Adrenal gland (tissue), 5 donors: ENCODE measurements at regions not wholly inside any gene's neighbourhood (a gene's known extent, or its start where the extent isn't known, plus 50 kb on each side); places are given as distances from the start of the nearest gene placed in this dataset.

ENCODE experiments used
- CTCF ChIP-seq, 6 experiments: fragments of 450-650 bp in 4 of 6; fragments of 200-600 bp in 2 of 6; sonication (generic) in 1 of 6; IDR thresholded peaks; 1 replicate in 5 of 6; 2 replicates in 1 of 6; pipeline versions ENCODE4 v1.5.1 to v1.8.0; 2016 to 2021; ENCODE audit warnings: antibody characterized with exemption in 6 of 6, mild to moderate bottlenecking in 2 of 6, moderate library complexity in 1 of 6
- POLR2A ChIP-seq, 2 donors: fragments of 450-650 bp; IDR thresholded peaks; one replicate each; pipeline ENCODE4 v1.6.1; 2017; ENCODE audit warnings: antibody characterized with exemption in 2 of 2, mild to moderate bottlenecking in 2 of 2, moderate library complexity in 1 of 2
- donor health status: DM: no; HTN: no; CAD: no.

- no peak for TF ChIP-seq CTCF (IDR thresholded peaks at IDR 0.05)
- no peak for TF ChIP-seq POLR2A (IDR thresholded peaks at IDR 0.05)
These were observed 181.9 kb upstream of the TCERG1L start for GRCh38 chr10:131493432-131493831.
